GM18861 (cell line): ENCODE measurements at regions not wholly inside any gene's neighbourhood (a gene's known extent, or its start where the extent isn't known, plus 50 kb on each side); places are given as distances from the start of the nearest gene placed in this dataset.

Source experiments
- ATAC-seq: cut with Tn5 transposase; IDR thresholded peaks from one replicate; pipeline ENCODE4 v1.9.1; 2021; ENCODE audit not compliant: unreplicated experiment

GRCh38 chr15:66848116-66848515 is 146.1 kb downstream of the SMAD6 start:
- no peak for ATAC-seq

GRCh38 chr15:66848686-66849392 is 146.8 kb downstream of the SMAD6 start:
- no peak for ATAC-seq

- no peak for ATAC-seq
Measured at GRCh38 chr15:66849393-66849745, 147.3 kb downstream of the SMAD6 start.

GRCh38 chr15:66849746-66850077 is 147.7 kb downstream of the SMAD6 start:
- ATAC-seq, result no peak

GRCh38 chr15:66850078-66850991 is 148.3 kb downstream of the SMAD6 start:
- ATAC-seq, result no peak

- ATAC-seq, result no peak
Measured at GRCh38 chr15:66850996-66851310, 148.9 kb downstream of the SMAD6 start.

GRCh38 chr15:66851311-66852063 is 149.5 kb downstream of the SMAD6 start:
- no peak for ATAC-seq

GRCh38 chr15:66852064-66852905 is 150.2 kb downstream of the SMAD6 start:
- ATAC-seq, result no peak

GRCh38 chr15:66854012-66854965 is 152.3 kb downstream of the SMAD6 start:
- no peak for ATAC-seq

GRCh38 chr15:66855041-66855440 is 153.0 kb downstream of the SMAD6 start:
- ATAC-seq, result no peak

- ATAC-seq, result no peak
Measured at GRCh38 chr15:66857694-66858093, 155.7 kb downstream of the SMAD6 start.

GRCh38 chr15:66858423-66859207 is 156.6 kb downstream of the SMAD6 start:
- ATAC-seq, result no peak

- no peak for ATAC-seq
Measured at GRCh38 chr15:66859688-66860253, 157.7 kb downstream of the SMAD6 start.

GRCh38 chr15:66860844-66861243 is 158.8 kb downstream of the SMAD6 start:
- ATAC-seq, result no peak

GRCh38 chr15:66862111-66862939 is 160.3 kb downstream of the SMAD6 start:
- no peak for ATAC-seq

- ATAC-seq, result no peak
Measured at GRCh38 chr15:66862940-66863335, 160.9 kb downstream of the SMAD6 start.

GRCh38 chr15:66863390-66864085 is 161.5 kb downstream of the SMAD6 start:
- no peak for ATAC-seq
